Tongue (tissue), 1 donor: ENCODE measurements at regions not wholly inside any gene's neighbourhood (a gene's known extent, or its start where the extent isn't known, plus 50 kb on each side); places are given as distances from the start of the nearest gene placed in this dataset.

Experiments used
- DNase-seq: peaks from one replicate; pipeline ENCODE4 v3.0.0-alpha.2; 2015

DNA sequence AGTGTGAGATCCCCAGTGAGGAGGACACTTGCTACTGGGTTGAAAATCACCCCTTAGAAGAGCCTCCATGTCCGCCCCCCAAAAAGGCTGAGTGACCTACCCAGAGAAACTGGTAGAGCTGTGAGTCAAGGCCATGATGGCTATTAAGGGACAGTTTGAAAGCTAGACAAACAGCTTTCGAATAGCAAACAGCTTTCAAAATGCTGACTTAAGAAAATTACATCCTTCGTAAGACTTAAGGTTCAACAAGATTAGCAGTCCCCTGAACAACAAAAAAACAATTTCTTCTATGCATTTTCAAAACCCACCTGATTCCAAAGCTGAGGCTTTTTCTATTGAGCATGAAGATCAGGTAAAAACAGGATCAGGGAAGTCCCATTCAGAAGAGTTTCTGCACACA, 269.7 kb upstream of the SOX2 start:
- no peak for DNase-seq

DNA sequence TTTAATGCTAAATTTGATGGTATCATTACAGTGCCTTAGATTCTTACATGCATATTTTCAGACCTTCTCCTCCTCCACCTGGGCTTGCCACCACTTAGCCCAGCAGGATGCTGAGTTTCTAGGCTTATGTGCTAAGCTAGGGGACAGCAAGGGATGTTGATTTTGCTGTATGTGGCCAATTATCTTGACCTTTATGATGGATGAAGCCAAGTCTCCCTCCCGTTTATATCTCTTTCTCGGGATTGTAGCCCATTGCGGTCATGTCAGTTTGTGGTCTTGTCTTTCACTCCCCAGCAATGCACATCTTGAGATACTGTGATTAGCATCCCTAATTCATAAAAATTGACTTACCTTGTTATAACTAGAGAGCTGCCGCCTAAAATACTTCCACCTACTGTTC, 278.7 kb upstream of the SOX2 start:
- no peak for DNase-seq

DNA sequence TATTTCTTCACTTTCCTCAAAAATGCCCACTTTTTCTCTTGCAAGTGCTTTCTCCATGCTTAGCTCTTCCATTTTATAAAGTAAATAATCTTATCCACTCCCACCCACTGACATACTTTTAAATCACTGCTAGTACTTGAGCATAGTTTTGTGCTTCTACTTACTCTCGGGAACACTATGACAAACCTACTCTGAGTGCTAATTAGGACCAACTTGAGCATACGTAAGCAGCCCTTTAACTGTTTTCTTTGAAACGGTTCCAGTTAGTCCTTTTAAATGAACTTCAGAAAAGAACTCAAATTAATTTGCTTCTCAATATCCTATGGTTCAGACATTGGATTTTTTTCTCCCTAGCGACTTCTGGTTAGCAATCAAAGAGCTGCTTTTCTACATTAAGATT, 280.0 kb upstream of the SOX2 start:
- DNase-seq = no peak

DNA sequence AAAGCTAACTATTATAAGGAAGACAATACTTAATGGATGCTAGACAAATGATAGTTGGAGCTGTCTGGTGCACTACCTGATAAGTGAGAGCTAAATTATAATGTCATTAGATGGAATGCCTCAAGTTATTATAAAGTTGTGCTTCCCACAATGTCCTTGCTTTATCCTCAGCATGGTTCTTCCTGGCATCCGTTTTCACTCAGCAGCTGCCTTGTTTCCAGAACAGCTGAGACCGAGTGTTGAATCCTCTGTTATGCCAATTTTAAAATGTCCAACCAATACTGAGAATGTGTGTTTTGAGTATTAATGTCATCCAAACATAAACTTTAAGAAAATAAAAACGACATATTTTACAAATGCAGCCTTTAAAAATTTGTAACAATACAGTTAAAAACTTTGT, 286.7 kb upstream of the SOX2 start:
- peak; percentile 70 for DNase-seq

GRCh38 chr3:181418233-181418632, 293.5 kb upstream of the SOX2 start:
- DNase-seq = no peak

DNA sequence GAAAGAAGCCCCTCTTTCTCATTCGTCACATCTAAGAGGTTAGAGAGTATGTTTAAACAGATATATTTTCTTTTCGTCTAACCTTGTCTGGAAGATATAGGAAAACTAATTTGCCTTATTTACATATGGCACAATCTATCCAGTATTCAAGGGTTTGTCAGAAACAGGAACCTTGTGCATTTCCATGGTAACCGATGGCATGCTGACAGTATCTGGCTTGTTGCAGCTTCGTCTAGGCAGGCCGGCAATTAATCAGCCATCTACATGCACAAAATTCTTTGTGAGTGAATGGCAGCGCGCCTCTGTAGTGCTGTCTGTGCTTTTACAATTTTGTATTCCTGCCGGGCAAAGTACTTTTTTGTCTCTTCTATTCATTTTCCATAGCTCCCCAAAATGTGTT, 294.0 kb upstream of the SOX2 start:
- peak; percentile 57 for DNase-seq

DNA sequence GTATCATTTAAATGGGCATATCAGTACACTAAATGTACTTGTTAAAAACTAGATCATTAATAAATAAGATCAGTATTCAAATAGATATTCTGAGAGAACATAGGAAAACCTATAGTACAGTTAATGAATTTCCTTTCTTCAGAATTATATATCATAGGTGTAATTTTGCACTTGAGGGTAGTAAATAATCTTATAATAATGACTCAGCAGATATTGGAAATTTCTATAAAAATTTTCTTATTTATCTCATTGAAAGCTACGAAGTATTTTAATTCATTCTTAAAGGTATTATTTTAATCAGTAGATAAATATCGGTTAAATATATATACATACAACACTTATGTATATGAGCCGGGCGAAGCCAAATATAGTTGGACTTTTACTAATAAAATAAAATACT, 300.9 kb upstream of the SOX2 start:
- no peak for DNase-seq

GRCh38 chr3:181403876-181404660, 307.7 kb upstream of the SOX2 start:
- no peak for DNase-seq

GRCh38 chr3:181402347-181402746, 309.4 kb upstream of the SOX2 start:
- no peak for DNase-seq

GRCh38 chr3:181384970-181385369, 326.8 kb upstream of the SOX2 start:
- DNase-seq = no peak

GRCh38 chr3:181383760-181384159, 328.0 kb upstream of the SOX2 start:
- DNase-seq = no peak

- DNase-seq = no peak
Measured at GRCh38 chr3:181383201-181383600, 328.5 kb upstream of the SOX2 start.

DNA sequence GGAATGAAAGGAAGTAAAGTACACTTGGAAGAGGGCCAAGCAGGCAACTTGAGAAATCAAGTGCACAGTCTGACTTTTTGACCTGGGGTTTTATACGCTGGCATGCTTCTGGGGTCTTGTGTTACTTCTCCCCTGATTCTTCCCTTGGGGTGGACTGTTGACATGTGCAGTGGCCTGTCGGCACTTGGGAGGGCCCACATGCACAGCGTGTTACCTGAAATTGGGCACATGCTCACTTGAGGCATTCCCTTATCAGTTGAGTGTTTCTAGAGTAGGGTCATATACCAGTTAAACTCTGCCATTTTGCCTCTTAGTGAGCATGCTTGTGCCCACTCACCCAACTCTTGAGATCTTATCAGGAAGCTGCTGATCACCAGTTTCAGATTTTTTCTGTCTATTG, 329.1 kb upstream of the SOX2 start:
- no peak for DNase-seq

- DNase-seq = no peak
Measured at GRCh38 chr3:181379278-181379677, 332.4 kb upstream of the SOX2 start.

DNA sequence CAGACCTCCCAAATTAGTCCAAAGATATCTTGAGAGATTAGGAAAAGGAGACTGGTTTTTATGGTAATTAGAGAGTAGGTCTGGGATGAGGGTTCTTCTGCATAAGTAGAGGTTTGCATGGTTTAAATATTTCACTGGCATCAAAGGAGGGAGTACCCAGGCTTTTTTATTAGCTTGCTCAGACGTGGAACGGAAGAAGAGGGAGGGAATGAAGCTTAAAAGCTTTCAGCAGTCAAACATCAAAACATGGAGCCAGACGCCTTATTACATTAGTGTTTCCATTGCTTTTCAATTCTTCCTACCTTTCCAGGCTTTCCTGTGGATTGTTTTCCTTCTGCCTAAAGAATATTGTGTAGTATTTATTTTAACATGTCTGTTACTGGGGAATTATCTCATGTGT, 342.1 kb upstream of the SOX2 start:
- DNase-seq = no peak

DNA sequence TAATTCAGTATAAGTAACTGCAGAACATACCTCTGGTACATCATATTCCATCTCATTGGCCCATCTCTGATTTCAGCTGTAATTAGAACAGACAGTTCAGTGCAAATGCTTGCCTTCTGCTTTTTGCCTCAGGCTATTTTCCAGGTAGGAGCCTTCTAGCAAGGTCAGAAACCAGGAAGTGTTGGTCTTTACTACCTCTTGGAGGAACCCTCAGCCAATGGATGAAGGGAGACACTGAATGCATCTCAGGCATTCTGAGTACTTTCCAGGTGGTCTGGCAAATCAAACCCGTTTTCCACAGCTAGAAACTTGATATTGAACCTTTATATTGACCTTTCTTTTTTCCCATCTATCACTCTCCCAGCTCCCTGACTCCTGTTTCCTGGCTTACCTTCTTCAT, 348.5 kb upstream of the SOX2 start:
- DNase-seq = no peak

GRCh38 chr3:181362378-181362777, 349.3 kb upstream of the SOX2 start:
- no peak for DNase-seq

DNA sequence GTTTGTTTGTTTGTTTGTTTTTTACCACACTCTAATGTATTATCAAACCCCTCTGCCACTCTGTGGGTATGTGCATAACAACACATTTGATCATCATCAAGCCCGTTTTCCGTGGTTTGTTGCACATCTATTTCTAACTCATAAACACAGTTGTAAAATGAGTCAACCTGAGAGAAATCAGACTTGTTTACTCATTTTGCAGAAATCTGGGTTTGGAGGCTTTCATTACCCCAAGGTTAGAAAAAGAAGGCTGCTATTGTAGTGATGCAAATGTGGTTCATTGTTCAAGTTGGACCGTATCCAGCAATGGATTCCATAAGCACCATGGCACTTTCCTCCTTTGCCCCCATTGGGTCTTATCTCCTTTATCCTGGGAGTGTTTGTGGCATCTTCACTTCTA, 353.2 kb upstream of the SOX2 start:
- no peak for DNase-seq

DNA sequence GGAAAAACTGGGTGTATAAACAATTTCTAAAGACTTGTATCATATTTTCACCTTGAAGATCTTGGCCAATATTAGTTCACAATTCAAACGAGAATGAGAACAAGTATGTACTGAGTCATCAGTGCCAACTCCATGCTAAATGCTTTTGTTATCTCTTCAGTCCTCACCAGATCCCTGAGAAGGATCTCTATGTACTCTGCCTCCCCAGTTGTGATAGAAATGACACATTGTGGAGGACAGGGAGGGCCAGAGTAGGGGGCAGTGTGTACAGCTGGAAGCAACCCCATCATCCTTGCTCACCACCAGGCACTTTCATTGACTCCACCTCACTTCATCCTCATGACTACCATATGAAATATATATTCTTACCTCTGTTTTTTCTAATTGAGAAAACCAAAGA, 353.7 kb upstream of the SOX2 start:
- DNase-seq = no peak

DNA sequence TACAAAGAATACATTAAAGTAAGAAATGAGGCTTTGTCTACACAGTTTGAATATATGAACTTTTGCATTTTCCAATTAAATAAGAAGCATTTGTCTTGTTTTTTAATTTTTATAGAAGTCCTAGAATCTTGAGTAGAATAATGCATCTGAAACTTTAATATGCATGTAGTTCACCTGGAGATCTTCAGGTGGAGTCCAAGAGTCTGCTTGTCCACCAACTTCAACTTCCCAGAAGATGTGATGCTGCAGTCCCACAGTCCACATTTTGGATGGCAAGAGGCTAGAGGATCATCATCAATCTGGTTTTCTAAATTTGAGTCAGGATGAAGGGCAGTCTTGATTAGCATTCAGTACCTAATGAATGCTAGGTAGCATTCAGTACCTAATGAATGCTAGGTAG, 357.6 kb upstream of the SOX2 start:
- DNase-seq = no peak

GRCh38 chr3:181344331-181344730, 354.8 kb upstream of the DNAJC19 start:
- no peak for DNase-seq

DNA sequence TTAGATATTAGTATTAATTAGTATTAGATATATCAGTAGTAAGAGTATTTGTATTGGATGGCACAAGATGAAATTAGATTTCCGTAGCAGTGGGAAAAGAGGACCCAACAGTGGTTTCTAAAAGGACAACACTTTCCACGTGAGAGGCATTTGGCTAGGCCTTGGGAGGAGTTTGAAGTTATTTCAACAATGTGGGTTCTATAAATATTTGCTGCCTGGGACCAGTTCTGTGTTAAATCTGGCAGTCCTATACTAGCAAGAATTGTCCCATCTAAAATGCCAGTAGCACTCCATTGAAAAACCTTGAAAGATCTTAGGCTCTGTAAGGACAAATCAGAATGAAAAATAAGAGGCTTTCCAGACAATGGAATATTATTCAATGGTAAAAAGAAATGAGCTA, 347.1 kb upstream of the DNAJC19 start:
- DNase-seq = no peak

DNA sequence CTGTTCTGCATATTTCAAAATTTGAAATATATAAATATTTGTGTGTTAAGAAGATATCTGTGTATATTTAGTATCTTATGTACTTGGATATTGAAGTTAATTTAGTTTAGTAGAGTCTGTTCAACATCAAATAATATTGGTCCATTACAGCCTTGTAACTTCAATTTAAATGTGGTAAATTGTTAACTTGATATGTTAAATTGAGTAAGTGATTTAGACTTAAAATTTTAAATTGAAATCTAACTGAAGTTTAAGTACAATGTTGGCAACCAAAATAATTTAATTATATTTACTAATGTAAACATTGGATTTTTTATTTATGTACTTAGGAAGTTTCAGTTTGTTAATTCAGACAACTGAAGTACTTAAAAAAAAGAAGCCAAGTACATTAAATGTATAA, 343.9 kb upstream of the DNAJC19 start:
- DNase-seq = no peak

GRCh38 chr3:181330821-181331563, 341.5 kb upstream of the DNAJC19 start:
- DNase-seq = no peak
